WTC11 (cell line): ENCODE measurements at regions not wholly inside any gene's neighbourhood (a gene's known extent, or its start where the extent isn't known, plus 50 kb on each side); places are given as distances from the start of the nearest gene placed in this dataset.

Source experiments
- ATAC-seq: fragments of 200-7000 bp; cut with Tn5 transposase; 2 replicates; pipeline ENCODE4 v1.10.0; 2021; ENCODE audit warnings: mild to moderate bottlenecking, moderate library complexity
- CTCF ChIA-PET: fragments of 300-600 bp; sonication (Branson Sonifier 250); formaldehyde crosslinking; loops from one replicate; lab custom pipeline; 2021; ENCODE audit warnings: antibody characterized with exemption; lab: Charles Lee
- POLR2A ChIA-PET: fragments of 350-600 bp; sonication (Branson Sonifier 250); formaldehyde crosslinking; loops from one replicate; lab custom pipeline; 2021; ENCODE audit warnings: antibody characterized with exemption; lab: Charles Lee
- DNase-seq: peaks from one replicate; pipeline ENCODE4 v3.0.0; 2021; ENCODE audit warnings: low spot score
- H3K27ac Mint-ChIP-seq: 2 replicates; pipeline ENCODE4 v1.8.0; 2021; ENCODE audit warnings: mixed read lengths
- H3K27me3 Mint-ChIP-seq: 2 replicates; pipeline ENCODE4 v1.8.0; 2021; ENCODE audit warnings: low read depth, mild to moderate bottlenecking, moderate library complexity, mixed read lengths
- H3K36me3 Mint-ChIP-seq: 2 replicates; pipeline ENCODE4 v1.8.0; 2021; ENCODE audit warnings: mixed read lengths
- H3K4me1 Mint-ChIP-seq: 2 replicates; pipeline ENCODE4 v1.8.0; 2022; ENCODE audit warnings: mixed read lengths
- H3K4me3 Mint-ChIP-seq: 2 replicates; pipeline ENCODE4 v1.8.0; 2021; ENCODE audit warnings: mild to moderate bottlenecking, moderate library complexity, mixed read lengths
- H3K9me3 Mint-ChIP-seq: 2 replicates; pipeline ENCODE4 v1.8.0; 2021; ENCODE audit warnings: mixed read lengths
- GRHL2 ChIP-seq: fragments of 250-450 bp; sonication (Bioruptor Pico); IDR thresholded peaks from 2 replicates; pipeline ENCODE4 v1.8.0; 2022; ENCODE audit warnings: mild to moderate bottlenecking, moderate library complexity; ENCODE audit not compliant: insufficient replicate concordance, severe bottlenecking
- JAZF1 ChIP-seq: fragments of 250-450 bp; sonication (Bioruptor Pico); IDR thresholded peaks from 2 replicates; pipeline ENCODE4 v1.9.0; 2021; ENCODE audit warnings: moderate library complexity, mild to moderate bottlenecking, inconsistent platforms
- KAT7 ChIP-seq: sonication (generic); formaldehyde crosslinking; IDR thresholded peaks from 2 replicates; pipeline ENCODE4 v1.8.1; 2023; ENCODE audit warnings: missing genetic modification reagents, mild to moderate bottlenecking, borderline replicate concordance
- NR3C1 ChIP-seq: sonication (generic); formaldehyde crosslinking; conservative IDR thresholded peaks from 2 replicates; pipeline ENCODE4 v1.8.1; 2023; ENCODE audit warnings: low read depth, mild to moderate bottlenecking, missing genetic modification reagents
- SMAD4 ChIP-seq: sonication (generic); formaldehyde crosslinking; IDR thresholded peaks from 2 replicates; pipeline ENCODE4 v1.8.0; 2022; ENCODE audit warnings: mild to moderate bottlenecking, missing genetic modification reagents
- TEAD1 ChIP-seq: sonication (generic); formaldehyde crosslinking; IDR thresholded peaks from 2 replicates; pipeline ENCODE4 v1.8.0; 2022; ENCODE audit warnings: mild to moderate bottlenecking, missing genetic modification reagents
- ZNF138 ChIP-seq: sonication (generic); formaldehyde crosslinking; conservative IDR thresholded peaks from 2 replicates; pipeline ENCODE4 v1.8.1; 2022; ENCODE audit warnings: mild to moderate bottlenecking, moderate library complexity, missing genetic modification reagents
- ZNF219 ChIP-seq: sonication (generic); formaldehyde crosslinking; IDR thresholded peaks from 2 replicates; pipeline ENCODE4 v1.8.0; 2023; ENCODE audit warnings: missing genetic modification reagents, mild to moderate bottlenecking, borderline replicate concordance
- ZNF317 ChIP-seq: sonication (generic); formaldehyde crosslinking; IDR thresholded peaks from 2 replicates; pipeline ENCODE4 v1.8.1; 2023; ENCODE audit warnings: low read depth, mild to moderate bottlenecking, moderate library complexity, missing genetic modification reagents, borderline replicate concordance
- TF ChIP-seq, protein P1 (sequence below): sonication (generic); formaldehyde crosslinking; IDR thresholded peaks from 2 replicates; pipeline ENCODE4 v1.8.1; 2023; ENCODE audit warnings: mild to moderate bottlenecking, missing genetic modification reagents, borderline replicate concordance
- TF ChIP-seq, protein P2 (sequence below): sonication (generic); formaldehyde crosslinking; IDR thresholded peaks from 2 replicates; pipeline ENCODE4 v1.8.0; 2022; ENCODE audit warnings: mild to moderate bottlenecking, missing genetic modification reagents
- TF ChIP-seq, protein P3 (sequence below): sonication (generic); formaldehyde crosslinking; IDR thresholded peaks from 2 replicates; pipeline ENCODE4 v1.8.1; 2023; ENCODE audit warnings: mild to moderate bottlenecking, missing genetic modification reagents
- TF ChIP-seq, protein P4 (sequence below): sonication (generic); formaldehyde crosslinking; IDR thresholded peaks from 2 replicates; pipeline ENCODE4 v1.8.0; 2023; ENCODE audit warnings: missing genetic modification reagents, mild to moderate bottlenecking, borderline replicate concordance

DNA sequence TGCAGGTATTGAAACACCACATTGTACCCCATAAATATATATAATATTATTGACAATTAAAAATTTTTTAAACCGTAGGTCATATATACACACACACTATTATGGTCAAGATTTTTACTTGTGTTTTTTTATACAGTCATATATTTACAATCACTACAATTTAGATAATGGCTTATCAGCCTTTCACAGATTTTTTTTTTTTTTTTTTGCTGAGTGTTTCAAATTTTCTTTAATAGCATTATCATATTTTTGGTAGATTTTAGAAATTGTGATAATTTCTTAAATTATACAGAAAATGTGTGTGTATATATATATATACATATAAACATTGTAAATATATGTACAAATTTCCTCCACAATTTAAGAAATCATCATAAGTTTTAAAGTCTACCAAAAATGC is 68.6 kb upstream of the RGS2 start (continued):
- TF ChIP-seq TEAD1 (CRISPR knock-in tag): no peak
- TF ChIP-seq, protein P1, sequence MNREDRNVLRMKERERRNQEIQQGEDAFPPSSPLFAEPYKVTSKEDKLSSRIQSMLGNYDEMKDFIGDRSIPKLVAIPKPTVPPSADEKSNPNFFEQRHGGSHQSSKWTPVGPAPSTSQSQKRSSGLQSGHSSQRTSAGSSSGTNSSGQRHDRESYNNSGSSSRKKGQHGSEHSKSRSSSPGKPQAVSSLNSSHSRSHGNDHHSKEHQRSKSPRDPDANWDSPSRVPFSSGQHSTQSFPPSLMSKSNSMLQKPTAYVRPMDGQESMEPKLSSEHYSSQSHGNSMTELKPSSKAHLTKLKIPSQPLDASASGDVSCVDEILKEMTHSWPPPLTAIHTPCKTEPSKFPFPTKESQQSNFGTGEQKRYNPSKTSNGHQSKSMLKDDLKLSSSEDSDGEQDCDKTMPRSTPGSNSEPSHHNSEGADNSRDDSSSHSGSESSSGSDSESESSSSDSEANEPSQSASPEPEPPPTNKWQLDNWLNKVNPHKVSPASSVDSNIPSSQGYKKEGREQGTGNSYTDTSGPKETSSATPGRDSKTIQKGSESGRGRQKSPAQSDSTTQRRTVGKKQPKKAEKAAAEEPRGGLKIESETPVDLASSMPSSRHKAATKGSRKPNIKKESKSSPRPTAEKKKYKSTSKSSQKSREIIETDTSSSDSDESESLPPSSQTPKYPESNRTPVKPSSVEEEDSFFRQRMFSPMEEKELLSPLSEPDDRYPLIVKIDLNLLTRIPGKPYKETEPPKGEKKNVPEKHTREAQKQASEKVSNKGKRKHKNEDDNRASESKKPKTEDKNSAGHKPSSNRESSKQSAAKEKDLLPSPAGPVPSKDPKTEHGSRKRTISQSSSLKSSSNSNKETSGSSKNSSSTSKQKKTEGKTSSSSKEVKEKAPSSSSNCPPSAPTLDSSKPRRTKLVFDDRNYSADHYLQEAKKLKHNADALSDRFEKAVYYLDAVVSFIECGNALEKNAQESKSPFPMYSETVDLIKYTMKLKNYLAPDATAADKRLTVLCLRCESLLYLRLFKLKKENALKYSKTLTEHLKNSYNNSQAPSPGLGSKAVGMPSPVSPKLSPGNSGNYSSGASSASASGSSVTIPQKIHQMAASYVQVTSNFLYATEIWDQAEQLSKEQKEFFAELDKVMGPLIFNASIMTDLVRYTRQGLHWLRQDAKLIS (CRISPR knock-in tag): no peak

DNA sequence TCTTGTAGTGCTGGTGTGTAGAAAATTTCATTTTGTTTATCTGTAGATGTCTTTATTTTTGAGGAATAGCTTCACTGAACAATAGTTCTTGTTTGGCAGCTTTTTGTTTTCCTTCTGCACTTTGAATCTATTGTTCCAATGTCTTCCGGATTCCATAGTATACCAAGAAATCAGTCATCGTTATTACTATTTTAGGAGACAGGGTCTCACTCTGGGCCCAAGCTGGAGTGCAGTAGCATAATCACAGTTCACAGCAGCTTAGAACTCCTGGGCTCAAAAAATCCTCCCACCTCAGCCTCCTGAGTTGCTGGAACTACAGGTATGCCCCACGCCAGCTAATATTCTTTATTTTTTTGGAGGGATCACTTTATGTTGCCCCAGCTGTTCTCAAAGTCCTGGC is 67.7 kb upstream of the RGS2 start:
- ChIA-PET CTCF (no interaction called here), POLR2A (interaction anchor here (0.6 kb wide), 1 partner anchor 297 kb away, joined by 4 read pairs; no protein-coding TSS in a partner anchor)
- ATAC-seq (no peak), DNase-seq (no peak)
- Mint-ChIP-seq H3K4me1 (peaks cover 4% of the 10 kb centered on the region), H3K27me3 (no peaks in the 10 kb centered on the region), H3K36me3 (peaks cover 8% of the 10 kb centered on the region; the same call in 1 of the 2 replicates), H3K27ac (no peak overlapping the region), H3K9me3 (peaks cover 17% of the 10 kb centered on the region), H3K4me3 (no peak overlapping the region)
- TF ChIP-seq, protein P2, sequence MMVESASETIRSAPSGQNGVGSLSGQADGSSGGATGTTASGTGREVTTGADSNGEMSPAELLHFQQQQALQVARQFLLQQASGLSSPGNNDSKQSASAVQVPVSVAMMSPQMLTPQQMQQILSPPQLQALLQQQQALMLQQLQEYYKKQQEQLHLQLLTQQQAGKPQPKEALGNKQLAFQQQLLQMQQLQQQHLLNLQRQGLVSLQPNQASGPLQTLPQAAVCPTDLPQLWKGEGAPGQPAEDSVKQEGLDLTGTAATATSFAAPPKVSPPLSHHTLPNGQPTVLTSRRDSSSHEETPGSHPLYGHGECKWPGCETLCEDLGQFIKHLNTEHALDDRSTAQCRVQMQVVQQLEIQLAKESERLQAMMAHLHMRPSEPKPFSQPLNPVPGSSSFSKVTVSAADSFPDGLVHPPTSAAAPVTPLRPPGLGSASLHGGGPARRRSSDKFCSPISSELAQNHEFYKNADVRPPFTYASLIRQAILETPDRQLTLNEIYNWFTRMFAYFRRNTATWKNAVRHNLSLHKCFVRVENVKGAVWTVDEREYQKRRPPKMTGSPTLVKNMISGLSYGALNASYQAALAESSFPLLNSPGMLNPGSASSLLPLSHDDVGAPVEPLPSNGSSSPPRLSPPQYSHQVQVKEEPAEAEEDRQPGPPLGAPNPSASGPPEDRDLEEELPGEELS (CRISPR knock-in tag): no peak
- peak; percentile 91 for TF ChIP-seq ZNF317 (CRISPR knock-in tag)

DNA sequence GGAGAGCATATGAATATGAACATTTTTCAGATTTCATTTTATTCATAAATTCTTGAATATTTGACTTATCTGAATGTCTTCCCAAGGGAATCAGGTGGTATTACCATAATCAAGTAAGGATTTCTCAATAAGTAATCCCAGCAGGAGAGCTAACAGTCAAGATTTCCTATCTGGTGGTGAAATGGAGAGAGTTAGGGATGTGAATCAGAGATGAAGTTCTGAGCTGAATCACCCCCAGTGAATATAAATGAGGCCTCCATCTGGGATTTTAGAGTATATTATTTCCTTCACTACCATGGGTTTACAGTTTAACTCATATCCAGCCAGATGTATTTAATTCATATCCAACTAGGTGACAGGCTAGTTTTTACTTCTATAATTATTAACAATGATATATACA is 61.5 kb upstream of the RGS2 start:
- TF ChIP-seq, protein P3, sequence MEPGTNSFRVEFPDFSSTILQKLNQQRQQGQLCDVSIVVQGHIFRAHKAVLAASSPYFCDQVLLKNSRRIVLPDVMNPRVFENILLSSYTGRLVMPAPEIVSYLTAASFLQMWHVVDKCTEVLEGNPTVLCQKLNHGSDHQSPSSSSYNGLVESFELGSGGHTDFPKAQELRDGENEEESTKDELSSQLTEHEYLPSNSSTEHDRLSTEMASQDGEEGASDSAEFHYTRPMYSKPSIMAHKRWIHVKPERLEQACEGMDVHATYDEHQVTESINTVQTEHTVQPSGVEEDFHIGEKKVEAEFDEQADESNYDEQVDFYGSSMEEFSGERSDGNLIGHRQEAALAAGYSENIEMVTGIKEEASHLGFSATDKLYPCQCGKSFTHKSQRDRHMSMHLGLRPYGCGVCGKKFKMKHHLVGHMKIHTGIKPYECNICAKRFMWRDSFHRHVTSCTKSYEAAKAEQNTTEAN (CRISPR knock-in tag): no peak
- TF ChIP-seq, all 79 proteins: peak for 0
- POLR2A ChIA-PET: no interaction called here
- peaks cover 11% of the 10 kb centered on the region for H3K36me3 Mint-ChIP-seq
- H3K4me1 Mint-ChIP-seq: peaks cover 6% of the 10 kb centered on the region
- no peak for ATAC-seq
- no peak for DNase-seq
- no peak overlapping the region for H3K27ac Mint-ChIP-seq
- peaks cover 18% of the 10 kb centered on the region for H3K9me3 Mint-ChIP-seq
- no peaks in the 10 kb centered on the region for H3K27me3 Mint-ChIP-seq
- no peak overlapping the region for H3K4me3 Mint-ChIP-seq
- CTCF ChIA-PET: no interaction called here

DNA sequence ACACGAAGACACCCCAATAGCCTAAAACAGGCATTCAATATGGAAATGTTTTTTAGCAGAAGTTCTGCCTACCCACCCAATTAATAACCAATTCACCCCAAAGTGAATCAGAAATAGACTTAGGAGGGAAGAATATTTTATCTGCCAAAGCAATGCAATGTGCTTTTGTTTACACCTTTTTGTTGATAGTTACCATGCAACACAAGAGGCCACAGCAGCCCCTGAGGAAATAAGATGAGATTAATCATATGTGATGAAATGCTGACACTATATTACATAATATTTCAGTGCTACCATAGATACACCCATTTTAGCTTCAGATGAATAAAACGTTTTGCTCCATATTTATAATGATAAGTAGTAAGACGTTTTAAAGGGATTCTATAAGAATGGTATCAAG is 60.9 kb upstream of the RGS2 start:
- H3K27ac Mint-ChIP-seq: no peak overlapping the region
- no peak for TF ChIP-seq ZNF219 (CRISPR knock-in tag)
- TF ChIP-seq, protein P1 (CRISPR knock-in tag): no peak
- no peak for TF ChIP-seq SMAD4 (CRISPR knock-in tag)
- TF ChIP-seq, protein P4, sequence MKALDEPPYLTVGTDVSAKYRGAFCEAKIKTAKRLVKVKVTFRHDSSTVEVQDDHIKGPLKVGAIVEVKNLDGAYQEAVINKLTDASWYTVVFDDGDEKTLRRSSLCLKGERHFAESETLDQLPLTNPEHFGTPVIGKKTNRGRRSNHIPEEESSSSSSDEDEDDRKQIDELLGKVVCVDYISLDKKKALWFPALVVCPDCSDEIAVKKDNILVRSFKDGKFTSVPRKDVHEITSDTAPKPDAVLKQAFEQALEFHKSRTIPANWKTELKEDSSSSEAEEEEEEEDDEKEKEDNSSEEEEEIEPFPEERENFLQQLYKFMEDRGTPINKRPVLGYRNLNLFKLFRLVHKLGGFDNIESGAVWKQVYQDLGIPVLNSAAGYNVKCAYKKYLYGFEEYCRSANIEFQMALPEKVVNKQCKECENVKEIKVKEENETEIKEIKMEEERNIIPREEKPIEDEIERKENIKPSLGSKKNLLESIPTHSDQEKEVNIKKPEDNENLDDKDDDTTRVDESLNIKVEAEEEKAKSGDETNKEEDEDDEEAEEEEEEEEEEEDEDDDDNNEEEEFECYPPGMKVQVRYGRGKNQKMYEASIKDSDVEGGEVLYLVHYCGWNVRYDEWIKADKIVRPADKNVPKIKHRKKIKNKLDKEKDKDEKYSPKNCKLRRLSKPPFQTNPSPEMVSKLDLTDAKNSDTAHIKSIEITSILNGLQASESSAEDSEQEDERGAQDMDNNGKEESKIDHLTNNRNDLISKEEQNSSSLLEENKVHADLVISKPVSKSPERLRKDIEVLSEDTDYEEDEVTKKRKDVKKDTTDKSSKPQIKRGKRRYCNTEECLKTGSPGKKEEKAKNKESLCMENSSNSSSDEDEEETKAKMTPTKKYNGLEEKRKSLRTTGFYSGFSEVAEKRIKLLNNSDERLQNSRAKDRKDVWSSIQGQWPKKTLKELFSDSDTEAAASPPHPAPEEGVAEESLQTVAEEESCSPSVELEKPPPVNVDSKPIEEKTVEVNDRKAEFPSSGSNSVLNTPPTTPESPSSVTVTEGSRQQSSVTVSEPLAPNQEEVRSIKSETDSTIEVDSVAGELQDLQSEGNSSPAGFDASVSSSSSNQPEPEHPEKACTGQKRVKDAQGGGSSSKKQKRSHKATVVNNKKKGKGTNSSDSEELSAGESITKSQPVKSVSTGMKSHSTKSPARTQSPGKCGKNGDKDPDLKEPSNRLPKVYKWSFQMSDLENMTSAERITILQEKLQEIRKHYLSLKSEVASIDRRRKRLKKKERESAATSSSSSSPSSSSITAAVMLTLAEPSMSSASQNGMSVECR (CRISPR knock-in tag): no peak
- no peak for TF ChIP-seq KAT7
- no peak for TF ChIP-seq NR3C1 (CRISPR knock-in tag)
- no peak for TF ChIP-seq ZNF317 (CRISPR knock-in tag)
- no peak for TF ChIP-seq ZNF138
- no peak for TF ChIP-seq JAZF1 (CRISPR knock-in tag)
- no peak for TF ChIP-seq GRHL2 (CRISPR knock-in tag)

More for the DNA sequence above, 60.9 kb upstream of the RGS2 start:
- Mint-ChIP-seq H3K36me3 (peaks cover 13% of the 10 kb centered on the region), H3K27me3 (no peaks in the 10 kb centered on the region), H3K4me1 (peaks cover 6% of the 10 kb centered on the region), H3K9me3 (peaks cover 24% of the 10 kb centered on the region), H3K4me3 (no peak overlapping the region)
- POLR2A ChIA-PET: no interaction called here
- CTCF ChIA-PET: no interaction called here
- DNase-seq: no peak
- no peak for ATAC-seq
